ENCODE measurements at regions not wholly inside any gene's neighbourhood (a gene's known extent, or its start where the extent isn't known, plus 50 kb on each side); places are given as distances from the start of the nearest gene placed in this dataset.

- TF ChIP-seq CTCF (conservative IDR thresholded peaks at IDR 0.05; ENCODE audit: low read length) = no peak
- TF ChIP-seq EZH2phosphoT487 (IDR thresholded peaks at IDR 0.05; ENCODE audit: borderline replicate concordance) = no peak
Observed at GRCh38 chr15:60214201-60214600, 183.6 kb downstream of the ANXA2 start.

Measured in Loucy (cell line).